HG02981 (cell line): ENCODE measurements at regions not wholly inside any gene's neighbourhood (a gene's known extent, or its start where the extent isn't known, plus 50 kb on each side); places are given as distances from the start of the nearest gene placed in this dataset.
"Not testable (repeated sequence)": the region's sequence is repeated elsewhere in the genome, so short reads cannot be mapped to it uniquely, and the experiment has no call there.

ENCODE experiments used
- ATAC-seq: cut with Tn5 transposase; IDR thresholded peaks from one replicate; pipeline ENCODE4 v1.9.1; 2021; ENCODE audit warnings: mild to moderate bottlenecking, moderate library complexity; ENCODE audit not compliant: unreplicated experiment

DNA sequence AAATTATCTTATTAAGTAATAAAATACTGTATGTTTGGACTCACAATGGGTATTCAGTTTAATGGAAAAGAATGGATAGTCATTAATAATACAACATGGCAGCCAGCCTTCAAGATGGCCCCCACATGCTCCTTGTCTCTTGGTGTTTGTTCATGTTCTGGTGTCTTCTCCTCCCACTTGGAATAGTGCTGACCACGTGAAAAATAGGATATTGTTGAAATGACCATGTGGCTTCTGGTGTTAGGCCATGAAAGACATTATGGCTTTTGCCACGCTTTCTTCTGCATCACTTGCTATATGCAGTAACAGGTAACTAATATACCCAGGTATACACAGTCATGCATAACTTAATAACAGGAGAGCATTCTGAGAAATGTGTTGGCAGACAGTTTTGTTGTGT, 341.0 kb downstream of the KCNJ2 start:
- no peak for ATAC-seq

DNA sequence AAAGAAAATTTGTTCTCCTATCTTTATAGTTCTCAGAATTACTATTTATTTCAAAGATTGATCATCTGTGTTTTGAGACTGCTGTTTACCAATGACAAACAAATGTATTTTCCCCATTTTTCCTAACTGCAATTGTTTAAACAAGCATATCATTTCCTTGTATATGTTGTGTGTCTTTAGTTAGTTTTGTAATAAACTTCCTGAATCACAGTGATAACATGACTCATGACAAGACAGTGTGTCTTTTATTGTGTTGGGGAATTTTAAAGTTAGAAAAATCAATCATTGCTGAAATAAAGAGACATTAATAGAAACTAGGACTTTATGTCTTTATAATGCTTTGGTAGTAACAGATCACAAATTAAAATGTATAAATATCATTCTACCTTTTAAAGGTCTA, 348.5 kb downstream of the KCNJ2 start:
- ATAC-seq: no peak

DNA sequence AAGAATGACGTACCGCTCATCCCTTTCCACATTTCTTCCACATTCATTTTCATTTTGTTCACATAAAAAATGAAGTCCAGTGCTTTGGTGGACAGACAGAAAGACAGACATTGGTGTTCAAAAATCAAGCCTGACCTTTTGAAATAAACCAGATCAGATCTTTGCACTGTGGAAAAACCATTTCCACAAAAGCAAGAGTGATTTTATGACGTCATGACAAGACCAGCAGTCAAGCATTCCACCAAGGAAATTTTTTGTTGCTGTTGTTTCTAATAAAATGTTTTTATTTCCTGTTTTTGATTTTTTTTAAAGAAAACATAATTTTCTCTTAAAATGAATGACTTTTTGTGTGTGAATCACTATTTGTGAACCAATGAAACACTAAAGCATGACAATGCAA, 350.0 kb downstream of the KCNJ2 start:
- ATAC-seq: no peak

DNA sequence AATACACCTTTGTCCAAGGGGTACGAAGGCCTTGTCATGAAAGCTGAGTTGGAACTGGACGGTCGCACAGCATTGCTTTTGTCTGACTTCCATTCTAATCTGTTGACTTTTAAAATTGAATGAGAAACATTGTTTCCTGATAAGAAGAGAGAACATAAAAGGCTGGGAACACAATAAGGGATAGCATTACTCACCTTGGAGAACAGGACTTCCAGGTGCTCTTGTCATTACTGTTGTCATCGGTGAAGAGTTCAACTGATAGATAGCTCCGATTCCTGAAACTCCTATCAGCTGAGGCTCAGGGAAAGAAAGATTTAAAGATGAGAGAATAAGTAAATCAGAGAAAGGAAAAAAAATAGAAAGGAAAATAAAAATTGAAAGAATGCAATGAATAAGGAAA, 351.1 kb downstream of the KCNJ2 start:
- ATAC-seq: no peak

DNA sequence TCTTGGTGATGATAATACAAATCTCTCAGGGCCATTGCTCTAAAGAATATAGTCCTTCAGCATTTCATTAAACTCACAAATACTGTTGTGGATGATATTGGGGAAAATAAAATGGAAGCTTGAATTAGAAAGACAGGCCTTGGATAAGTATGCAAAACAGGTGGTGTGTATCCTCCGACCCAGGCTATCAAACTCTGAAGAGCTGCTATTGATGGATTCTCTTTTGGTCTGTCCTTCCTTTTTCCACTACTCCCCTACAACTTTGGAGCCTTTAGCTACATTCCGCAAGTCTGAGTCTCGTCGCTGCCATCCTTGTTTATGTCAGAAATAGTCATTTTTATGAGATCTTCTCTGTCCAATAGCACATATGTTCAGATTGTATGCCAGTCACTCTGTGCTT, 351.6 kb downstream of the KCNJ2 start:
- ATAC-seq: no peak

DNA sequence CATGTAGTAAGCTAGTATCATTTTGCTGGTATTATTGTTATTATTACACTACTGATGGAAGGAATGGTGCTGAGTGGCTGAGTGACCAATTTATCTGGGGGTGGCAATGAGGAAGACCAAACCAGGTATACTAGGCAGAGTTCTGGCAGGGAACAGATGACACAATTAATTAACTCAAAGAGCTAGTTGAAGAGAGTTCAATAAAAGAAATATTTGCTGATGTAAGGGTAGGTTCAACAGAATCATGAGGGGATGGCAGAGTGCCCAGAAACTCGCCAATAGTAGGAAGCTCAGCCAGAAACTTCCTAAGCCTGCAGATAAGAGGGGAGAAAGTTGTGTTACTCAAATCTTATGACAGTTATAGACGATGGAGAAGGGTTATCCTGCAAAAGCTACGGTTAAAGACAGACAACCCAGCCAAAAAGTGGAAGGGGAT, 352.5 kb downstream of the KCNJ2 start:
- no peak for ATAC-seq

DNA sequence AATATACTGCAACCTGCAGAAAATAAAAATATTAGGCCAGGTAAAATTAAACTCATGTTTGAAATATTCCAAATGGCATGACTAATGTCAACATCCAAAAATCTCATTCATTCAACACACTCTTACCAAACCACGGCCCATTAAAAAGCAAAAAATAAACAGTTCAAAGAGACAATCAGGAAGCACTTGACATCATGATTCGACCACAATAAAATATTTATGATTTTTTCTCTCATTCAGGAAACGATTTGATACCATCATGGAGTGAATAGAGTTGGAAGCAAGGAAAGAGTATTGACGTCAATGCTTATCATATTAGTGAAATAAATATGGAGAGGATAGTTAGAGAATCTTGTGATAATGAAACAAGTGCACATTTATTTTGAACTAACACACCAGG, 354.1 kb downstream of the KCNJ2 start:
- no peak for ATAC-seq

DNA sequence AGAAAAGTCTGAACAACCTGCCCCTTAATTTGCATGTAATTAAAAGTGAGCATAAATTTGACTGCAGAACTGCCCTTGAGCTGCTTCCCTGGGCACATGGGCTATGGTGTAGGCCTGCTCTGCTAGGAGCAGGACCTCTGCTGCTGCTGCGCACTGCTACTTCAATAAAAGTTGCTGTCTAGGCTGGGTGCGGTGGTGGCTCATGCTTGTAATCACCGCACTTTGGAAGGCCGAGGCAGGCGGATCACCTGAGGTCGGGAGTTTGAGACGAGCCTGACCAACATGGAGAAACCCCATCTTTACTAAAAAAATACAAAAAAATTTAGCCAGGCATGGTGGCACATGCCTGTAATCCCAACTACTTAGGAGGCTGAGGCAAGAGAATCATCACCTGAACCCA, 355.7 kb downstream of the KCNJ2 start:
- not testable (repeated sequence) for ATAC-seq

DNA sequence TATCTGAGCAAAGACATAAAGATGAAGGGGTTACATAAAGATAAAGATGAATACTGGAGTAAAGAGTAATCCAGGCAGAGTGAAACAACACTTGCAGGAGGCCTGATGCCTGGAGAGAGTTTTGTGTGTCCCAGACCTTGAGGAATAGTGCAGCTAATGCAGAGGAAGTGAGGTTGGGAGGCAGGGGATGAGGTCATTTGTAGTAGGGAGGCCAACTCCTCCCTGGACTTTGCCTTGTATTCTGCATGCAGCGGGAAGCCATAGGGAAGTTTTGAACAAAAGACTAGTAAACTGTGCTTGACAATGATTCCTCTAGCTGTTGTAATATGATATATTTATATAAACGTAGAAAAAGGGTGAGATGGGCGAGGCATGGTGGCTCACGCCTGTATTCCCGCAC, 356.6 kb downstream of the KCNJ2 start:
- no peak for ATAC-seq

DNA sequence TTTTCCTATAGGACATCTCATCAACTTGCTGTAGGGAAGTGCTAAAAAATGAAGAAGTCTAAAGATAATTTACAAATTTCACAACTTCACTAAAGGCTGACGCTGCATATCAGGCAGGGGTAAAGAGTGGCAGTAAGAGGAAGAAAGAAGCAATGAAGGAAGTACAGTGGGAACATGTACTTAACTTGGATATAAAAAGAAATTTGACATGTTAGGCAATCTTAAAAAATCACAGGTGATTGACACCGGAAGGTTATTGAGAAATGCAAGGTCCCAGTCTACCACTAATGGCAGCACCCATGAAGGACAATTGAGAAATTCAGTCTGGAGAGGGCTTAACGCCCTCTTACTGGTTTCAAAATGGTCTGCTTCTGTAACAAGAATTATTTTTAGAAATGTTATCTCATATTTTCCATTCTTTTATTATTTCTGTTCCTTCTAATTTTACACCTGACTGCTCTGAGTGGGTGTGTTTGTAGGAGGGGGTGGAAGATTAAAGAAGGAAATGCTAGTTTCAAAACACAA, 358.1 kb downstream of the KCNJ2 start:
- ATAC-seq: no peak

DNA sequence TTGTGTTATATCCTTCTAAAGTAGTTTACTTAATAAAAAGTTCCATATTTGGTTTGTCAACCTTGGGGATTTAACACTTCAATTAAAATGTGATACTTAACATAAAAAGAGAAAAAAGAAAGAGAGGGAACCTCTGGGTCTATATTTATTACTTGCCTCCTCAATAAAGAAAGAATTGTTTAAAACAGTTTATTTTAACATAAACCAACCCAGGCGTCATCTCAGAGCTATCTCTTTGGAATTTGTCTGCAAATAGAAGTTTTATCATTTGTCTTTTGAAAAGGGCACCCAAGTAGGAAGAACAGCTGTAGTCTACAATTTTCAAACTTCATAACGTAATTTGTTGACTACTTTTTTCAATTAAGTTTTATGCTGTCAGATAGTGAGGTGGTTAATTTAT, 364.1 kb downstream of the KCNJ2 start:
- ATAC-seq: no peak

DNA sequence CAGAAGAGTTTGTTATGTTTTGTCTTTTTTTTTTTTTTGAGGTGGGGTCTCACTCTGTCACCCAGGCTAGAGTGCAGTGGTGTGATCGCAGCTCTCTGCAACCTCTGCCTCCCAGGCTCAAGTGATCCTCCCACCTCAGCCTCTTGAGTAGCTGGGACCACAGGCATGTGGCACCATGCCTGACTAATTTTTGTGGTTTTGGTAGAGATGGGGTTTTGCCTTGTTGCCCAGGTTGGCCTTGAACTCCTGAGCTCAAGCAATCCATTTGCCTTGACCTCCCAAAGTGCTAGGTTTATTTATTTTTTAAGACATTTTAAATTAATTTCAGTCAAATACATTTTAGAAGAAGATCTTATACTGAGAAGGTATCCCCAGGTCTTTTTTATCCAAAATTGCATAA, 366.7 kb downstream of the KCNJ2 start:
- no peak for ATAC-seq

DNA sequence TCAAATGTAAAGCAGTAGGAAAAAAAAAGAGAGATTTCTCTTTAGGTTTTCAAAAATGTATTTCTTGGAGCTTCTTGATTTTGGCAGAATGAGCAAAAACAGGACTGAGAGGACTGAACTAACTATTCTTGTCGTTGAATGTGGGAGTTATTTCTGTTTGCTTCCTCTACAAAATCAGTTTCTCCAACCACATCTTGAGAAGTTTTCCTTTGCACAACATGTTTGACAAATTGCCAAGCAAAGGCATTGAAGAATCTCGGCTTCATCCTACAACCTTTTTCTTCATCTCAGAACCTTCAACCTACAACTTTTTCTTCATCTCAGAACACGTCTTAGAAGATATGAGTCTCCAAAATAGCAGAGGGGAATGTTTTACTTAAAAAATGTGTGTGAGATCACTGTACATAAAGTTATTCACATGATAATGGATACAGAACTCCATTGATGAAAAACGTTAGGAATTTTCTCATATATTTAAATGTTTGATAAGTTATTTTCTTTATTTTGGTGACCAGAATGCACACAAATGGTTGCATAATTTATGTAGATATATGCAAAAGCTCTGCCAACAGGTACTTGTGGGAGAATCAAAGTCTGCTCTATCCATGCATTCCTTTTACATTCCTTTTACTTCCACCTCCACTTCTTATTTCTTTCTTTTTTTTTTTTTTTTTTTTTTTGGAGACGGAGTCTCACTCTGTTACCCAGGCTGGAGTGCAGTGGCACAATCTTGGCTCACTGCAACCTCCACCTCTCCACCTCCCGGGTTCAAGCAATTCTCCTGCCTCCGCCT, 370.0 kb downstream of the KCNJ2 start:
- ATAC-seq: no peak

DNA sequence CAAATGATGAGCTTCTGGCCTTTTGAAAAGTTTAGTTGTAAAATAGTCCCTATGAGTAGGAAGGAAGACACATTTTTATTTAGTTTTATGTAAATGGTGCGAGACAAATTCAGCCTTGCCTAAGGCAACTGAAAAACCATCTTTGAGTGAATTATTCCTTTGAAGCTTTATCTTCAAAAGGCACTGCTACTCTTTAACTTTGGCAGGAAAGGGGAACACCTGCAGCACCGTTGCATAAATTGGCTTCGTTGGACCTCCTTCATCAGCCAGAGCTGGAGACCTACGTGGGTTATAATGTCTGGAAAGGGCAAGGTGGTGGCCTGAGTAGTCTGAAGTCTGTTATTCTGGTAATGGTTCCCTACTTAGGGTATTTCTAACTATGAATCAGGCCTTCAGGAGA, 373.5 kb downstream of the KCNJ2 start:
- ATAC-seq: no peak

DNA sequence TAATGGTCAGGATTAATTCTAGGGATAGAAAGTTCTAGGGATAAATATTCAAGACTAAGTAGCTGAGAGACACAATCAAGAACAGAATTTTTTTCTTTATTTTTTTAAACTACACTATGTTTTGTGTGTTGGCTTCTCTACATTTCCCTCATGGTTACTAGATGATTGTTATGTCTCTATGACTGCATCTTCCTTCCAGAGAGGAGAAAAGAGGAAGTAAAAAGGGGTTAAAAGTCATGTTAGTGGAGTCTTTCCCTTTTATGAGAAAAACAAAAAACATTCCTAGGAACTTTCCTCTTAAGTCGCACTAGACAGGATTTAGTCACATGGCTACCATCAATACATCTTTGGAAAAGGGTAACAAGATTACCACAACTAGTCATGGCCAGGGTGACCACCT, 375.0 kb downstream of the KCNJ2 start:
- no peak for ATAC-seq

DNA sequence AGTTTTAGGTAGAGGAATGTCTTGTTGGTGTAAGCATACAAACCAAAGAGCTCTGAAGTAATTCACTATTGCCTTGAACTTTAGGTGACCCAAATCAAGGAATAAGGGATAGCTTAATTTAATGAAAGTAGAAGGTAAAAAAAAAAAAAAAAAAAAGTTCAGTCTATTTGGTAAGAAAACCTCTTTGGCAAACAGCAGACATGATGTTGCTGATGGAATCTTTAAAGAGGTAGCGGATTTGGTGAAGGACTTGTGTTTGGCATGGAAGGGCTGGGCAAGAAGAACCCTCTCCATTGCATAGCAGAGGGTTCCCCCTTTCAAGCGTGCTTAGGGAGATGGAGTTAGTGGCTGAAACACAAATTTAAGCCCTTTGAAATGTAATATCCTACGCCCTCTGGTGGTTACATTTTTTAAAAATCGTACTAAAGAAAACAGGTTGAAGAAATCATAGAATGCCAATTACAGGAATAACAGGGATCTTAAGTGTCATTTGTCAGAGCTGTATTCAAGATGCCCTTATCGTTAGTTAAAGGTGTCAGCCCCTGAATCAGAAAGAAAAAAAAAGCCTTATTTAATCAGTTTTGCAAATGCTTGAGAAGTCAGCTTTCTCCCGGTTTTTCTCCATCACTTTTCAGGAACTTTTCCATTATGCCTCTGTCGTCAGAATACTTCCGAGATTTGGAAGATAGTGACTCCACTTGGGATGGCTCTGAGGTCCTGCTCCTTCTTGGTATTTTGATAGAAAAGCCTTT, 383.1 kb downstream of the KCNJ2 start:
- no peak for ATAC-seq

DNA sequence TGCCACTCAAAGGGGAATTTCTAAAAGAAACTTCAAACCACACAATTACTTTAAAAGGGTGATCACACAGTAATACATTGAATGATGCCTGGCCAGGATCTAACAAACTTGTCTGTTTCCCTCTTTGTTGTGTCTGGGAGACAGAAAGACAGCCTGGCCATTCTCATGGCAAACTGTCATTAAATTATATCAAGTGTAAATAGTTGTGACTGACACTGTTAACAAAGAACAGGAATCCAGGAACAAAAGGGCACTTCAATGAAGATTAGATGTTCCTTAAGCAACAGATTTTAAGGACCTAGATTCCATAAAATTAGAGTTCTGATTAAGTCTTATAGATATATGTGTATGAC, 383.6 kb downstream of the KCNJ2 start:
- ATAC-seq: no peak

DNA sequence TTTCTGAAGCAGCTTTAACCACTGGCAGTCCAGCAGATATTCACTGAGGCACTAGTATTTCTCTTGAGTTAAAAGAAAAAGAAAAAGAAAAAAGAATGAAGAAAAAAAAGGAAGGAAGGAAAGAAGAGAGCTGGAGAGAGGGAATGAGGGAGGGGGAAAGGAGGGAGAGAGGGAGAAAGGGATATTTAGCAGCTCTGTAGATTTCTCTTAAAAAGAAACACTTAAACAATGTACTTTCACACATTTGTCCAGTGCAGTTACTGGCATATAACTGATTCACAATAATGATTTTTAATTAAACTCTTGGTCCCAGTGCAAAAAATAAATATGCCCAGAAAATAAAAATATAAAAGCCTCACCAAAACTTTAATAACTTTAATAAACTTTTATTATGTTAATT, 386.4 kb downstream of the KCNJ2 start:
- ATAC-seq: no peak

DNA sequence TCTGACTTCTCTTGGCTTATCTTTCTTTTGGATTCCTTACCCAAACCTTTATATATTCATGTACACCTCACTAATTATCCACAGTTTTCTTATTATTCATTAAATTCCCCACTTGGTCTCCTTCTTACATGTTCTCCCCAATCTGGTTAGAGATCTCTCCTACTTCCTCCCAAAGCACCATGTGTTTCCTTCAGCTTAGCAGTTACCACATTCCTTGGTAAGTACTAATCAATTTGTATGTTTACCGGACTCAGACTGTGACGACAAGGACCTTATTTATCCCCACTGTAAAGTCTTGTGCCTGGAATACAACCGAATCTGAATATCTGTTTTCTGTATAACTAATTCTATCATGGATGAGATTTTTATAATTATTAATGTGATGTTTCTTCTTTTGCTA, 389.5 kb downstream of the KCNJ2 start:
- no peak for ATAC-seq

DNA sequence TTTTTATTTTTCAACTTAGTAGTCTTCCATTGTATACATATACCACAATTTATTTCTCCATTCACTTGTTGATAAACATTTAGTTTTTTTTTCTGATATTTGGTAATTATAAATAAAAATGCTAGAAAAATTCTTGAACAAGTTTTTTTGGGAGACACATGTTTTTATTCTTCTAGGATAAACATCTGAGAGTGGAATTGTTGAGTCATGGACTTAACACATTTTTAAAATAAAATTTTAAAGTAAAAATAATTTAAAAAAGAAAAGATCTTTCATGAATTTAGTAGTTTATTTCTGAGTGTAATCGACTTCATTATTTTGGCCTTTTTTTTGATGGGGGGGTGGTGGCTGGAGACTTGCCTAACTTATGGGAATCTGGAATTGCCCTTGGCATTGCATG, 391.1 kb downstream of the KCNJ2 start:
- ATAC-seq: no peak

DNA sequence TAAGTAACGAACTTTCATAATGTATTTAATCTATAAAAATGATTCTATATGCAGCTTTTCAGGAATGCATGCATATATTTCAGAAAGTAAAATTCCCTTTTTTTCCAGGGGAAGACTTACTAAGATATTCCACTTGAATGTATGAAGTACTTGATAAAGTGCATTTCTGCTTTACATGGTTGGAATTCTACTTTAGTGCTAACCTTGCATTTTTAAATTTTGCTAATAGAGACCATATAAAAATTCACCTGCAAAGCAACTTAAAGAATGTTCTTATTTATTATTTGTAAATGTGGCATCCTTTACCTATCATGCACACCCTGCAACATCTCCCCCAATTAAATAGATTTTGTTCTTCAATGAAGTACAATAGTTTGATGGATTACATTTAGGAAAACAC, 392.8 kb downstream of the KCNJ2 start:
- no peak for ATAC-seq

DNA sequence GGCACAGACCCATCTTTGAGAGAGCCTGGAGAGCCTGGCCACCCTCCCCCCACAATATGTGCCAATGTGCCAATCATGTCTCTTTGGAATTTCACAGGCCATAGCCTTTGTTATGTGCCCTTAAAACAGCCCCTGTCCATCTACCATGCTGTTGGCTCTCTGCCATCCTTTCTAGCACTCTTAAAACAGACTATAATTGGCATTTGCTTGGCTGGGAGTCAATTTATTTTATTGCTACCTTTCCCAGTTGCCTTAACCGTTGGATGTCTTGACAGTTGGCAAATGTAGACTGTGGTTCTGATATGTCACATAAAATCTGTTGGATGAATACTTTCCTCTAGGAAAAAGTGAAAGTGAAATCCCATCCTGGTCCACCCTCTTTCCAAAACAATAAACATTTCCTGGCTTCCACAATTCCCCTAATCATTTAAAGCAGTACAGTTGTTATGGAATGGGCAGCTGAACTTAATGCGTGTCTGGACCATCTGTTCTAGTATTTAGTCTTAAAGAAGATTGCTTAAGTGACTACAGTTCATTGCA, 394.0 kb downstream of the KCNJ2 start:
- no peak for ATAC-seq
